ENCODE measurements at regions not wholly inside any gene's neighbourhood (a gene's known extent, or its start where the extent isn't known, plus 50 kb on each side); places are given as distances from the start of the nearest gene placed in this dataset.

DNA sequence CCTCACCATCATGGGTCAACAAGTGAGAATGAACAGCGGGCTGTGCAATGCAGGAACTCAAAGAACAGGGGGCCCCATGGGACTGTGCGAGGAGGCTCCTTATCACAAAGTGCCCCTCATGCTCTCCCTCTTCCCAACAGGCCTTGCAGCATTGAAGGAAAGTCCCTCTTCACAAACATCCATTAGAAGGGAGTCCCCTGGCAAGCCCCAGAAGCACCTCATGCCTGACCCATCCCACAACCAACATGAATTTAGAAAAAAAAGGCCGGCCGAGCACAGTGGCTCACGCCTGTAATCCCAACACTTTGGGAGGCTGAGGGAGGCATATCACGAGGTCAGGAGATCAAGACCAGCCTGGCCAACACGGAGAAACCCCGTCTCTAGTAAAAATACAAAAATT lies 122.6 kb upstream of the FSTL4 start:
- Histone ChIP-seq H3K9me3 (ENCODE audit: insufficient read depth, low read depth, low read length) (no peaks in the 10 kb centered on the region), H3K27me3 (ENCODE audit: insufficient read depth, low read length, poor library complexity, severe bottlenecking) (no peaks in the 10 kb centered on the region), H3K9ac (ENCODE audit: low read depth, low read length, poor library complexity, severe bottlenecking) (no peak overlapping the region), H3K4me1 (ENCODE audit: insufficient read depth, low read length, poor library complexity, severe bottlenecking) (no peaks in the 10 kb centered on the region), H4K20me1 (ENCODE audit: insufficient read depth, low read length, poor library complexity, severe bottlenecking) (no peaks in the 10 kb centered on the region), H3K4me3 (ENCODE audit: low read length, poor library complexity, severe bottlenecking) (no peak overlapping the region), H3F3A (ENCODE audit: low read depth) (no peaks in the 10 kb centered on the region), H3K36me3 (ENCODE audit: insufficient read depth, low read length) (no peaks in the 10 kb centered on the region), H2AFZ (ENCODE audit: low read length) (no peak overlapping the region), H3K79me2 (ENCODE audit: insufficient read depth, low read length) (no peaks in the 10 kb centered on the region), H3K4me2 (ENCODE audit: low read depth, low read length, poor library complexity, severe bottlenecking) (no peak overlapping the region), H3K9me2 (replicated peaks; ENCODE audit: low read depth, low read length) (no peaks in the 10 kb centered on the region)
- TF ChIP-seq, protein P1, sequence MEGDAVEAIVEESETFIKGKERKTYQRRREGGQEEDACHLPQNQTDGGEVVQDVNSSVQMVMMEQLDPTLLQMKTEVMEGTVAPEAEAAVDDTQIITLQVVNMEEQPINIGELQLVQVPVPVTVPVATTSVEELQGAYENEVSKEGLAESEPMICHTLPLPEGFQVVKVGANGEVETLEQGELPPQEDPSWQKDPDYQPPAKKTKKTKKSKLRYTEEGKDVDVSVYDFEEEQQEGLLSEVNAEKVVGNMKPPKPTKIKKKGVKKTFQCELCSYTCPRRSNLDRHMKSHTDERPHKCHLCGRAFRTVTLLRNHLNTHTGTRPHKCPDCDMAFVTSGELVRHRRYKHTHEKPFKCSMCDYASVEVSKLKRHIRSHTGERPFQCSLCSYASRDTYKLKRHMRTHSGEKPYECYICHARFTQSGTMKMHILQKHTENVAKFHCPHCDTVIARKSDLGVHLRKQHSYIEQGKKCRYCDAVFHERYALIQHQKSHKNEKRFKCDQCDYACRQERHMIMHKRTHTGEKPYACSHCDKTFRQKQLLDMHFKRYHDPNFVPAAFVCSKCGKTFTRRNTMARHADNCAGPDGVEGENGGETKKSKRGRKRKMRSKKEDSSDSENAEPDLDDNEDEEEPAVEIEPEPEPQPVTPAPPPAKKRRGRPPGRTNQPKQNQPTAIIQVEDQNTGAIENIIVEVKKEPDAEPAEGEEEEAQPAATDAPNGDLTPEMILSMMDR (conservative IDR thresholded peaks at IDR 0.05; ENCODE audit: low read length), result no peak
- no peak for TF ChIP-seq EZH2phosphoT487 (IDR thresholded peaks at IDR 0.05; ENCODE audit: borderline replicate concordance)

DNA sequence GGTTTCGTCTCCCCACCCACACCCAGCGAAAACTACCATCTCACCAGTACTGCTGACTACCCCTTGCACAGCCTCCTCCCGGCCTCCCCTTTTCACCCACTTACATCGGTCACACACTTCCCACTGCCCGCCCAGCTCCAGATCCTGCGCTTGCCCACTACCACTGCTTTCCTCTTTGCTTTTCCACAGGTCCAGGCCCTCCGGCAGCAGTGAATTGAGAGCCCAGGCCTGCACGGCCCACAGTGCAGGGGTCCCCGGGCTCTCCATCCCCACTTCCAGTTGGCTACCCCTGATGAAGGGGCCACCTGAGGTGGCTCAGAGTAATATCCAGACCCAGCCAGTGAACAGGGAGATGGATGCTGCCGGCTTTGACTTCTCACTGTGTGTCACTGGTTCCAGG lies 120.2 kb upstream of the FSTL4 start:
- no peaks in the 10 kb centered on the region for H3K9me3 ChIP-seq (ENCODE audit: insufficient read depth, low read depth, low read length)
- no peaks in the 10 kb centered on the region for H3K9me2 ChIP-seq (replicated peaks; ENCODE audit: low read depth, low read length)
- H3K4me3 ChIP-seq (ENCODE audit: low read length, poor library complexity, severe bottlenecking), result no peak overlapping the region
- H3K27me3 ChIP-seq (ENCODE audit: insufficient read depth, low read length, poor library complexity, severe bottlenecking), result no peaks in the 10 kb centered on the region
- H3K36me3 ChIP-seq (ENCODE audit: insufficient read depth, low read length), result no peaks in the 10 kb centered on the region
- H3F3A ChIP-seq (ENCODE audit: low read depth), result no peaks in the 10 kb centered on the region
- no peaks in the 10 kb centered on the region for H3K79me2 ChIP-seq (ENCODE audit: insufficient read depth, low read length)
- no peak for TF ChIP-seq EZH2phosphoT487 (IDR thresholded peaks at IDR 0.05; ENCODE audit: borderline replicate concordance)
- TF ChIP-seq, protein P1 (conservative IDR thresholded peaks at IDR 0.05; ENCODE audit: low read length), result no peak
- H4K20me1 ChIP-seq (ENCODE audit: insufficient read depth, low read length, poor library complexity, severe bottlenecking), result no peaks in the 10 kb centered on the region
- no peak overlapping the region for H2AFZ ChIP-seq (ENCODE audit: low read length)
- H3K9ac ChIP-seq (ENCODE audit: low read depth, low read length, poor library complexity, severe bottlenecking), result no peak overlapping the region
- H3K4me1 ChIP-seq (ENCODE audit: insufficient read depth, low read length, poor library complexity, severe bottlenecking), result no peaks in the 10 kb centered on the region
- no peak overlapping the region for H3K4me2 ChIP-seq (ENCODE audit: low read depth, low read length, poor library complexity, severe bottlenecking)

DNA sequence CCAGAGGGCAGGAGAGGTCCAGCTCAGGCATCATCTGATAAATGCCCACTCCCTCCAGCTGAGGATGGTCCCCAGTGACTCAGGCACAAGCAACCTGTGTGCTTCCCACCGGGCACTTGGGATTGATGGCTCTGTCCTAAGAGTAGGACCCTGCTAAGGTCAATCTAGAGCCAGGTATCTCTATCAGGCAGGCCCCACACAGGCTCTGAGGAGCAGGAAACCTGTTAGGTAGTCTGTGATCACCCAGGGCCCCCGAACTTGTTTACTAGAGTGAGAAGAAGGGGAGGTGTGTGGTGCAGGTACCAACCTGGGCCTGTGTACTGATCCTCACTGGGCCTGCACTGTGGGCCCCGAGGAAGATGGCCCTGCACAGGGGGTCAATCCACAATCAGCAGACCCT lies 119.6 kb upstream of the FSTL4 start:
- H3K9me3 ChIP-seq (ENCODE audit: insufficient read depth, low read depth, low read length), result no peaks in the 10 kb centered on the region
- no peaks in the 10 kb centered on the region for H4K20me1 ChIP-seq (ENCODE audit: insufficient read depth, low read length, poor library complexity, severe bottlenecking)
- H3K27me3 ChIP-seq (ENCODE audit: insufficient read depth, low read length, poor library complexity, severe bottlenecking), result no peaks in the 10 kb centered on the region
- H3K4me2 ChIP-seq (ENCODE audit: low read depth, low read length, poor library complexity, severe bottlenecking), result no peak overlapping the region
- TF ChIP-seq, protein P1 (conservative IDR thresholded peaks at IDR 0.05; ENCODE audit: low read length), result no peak
- TF ChIP-seq EZH2phosphoT487 (IDR thresholded peaks at IDR 0.05; ENCODE audit: borderline replicate concordance), result no peak
- no peaks in the 10 kb centered on the region for H3K4me1 ChIP-seq (ENCODE audit: insufficient read depth, low read length, poor library complexity, severe bottlenecking)
- no peaks in the 10 kb centered on the region for H3K79me2 ChIP-seq (ENCODE audit: insufficient read depth, low read length)
- H3F3A ChIP-seq (ENCODE audit: low read depth), result no peaks in the 10 kb centered on the region
- H3K9me2 ChIP-seq (replicated peaks; ENCODE audit: low read depth, low read length), result no peaks in the 10 kb centered on the region
- H3K36me3 ChIP-seq (ENCODE audit: insufficient read depth, low read length), result no peaks in the 10 kb centered on the region
- H2AFZ ChIP-seq (ENCODE audit: low read length), result no peak overlapping the region
- no peak overlapping the region for H3K4me3 ChIP-seq (ENCODE audit: low read length, poor library complexity, severe bottlenecking)
- H3K9ac ChIP-seq (ENCODE audit: low read depth, low read length, poor library complexity, severe bottlenecking), result no peak overlapping the region
